H9 (cell line): ENCODE measurements at regions not wholly inside any gene's neighbourhood (a gene's known extent, or its start where the extent isn't known, plus 50 kb on each side); places are given as distances from the start of the nearest gene placed in this dataset.

Experiments
- DNase-seq: peaks from one replicate; pipeline ENCODE4 v3.0.0-alpha.2; 2017
- H2AFZ ChIP-seq: one replicate; pipeline ENCODE4 v1.6.1; 2013; ENCODE audit warnings: mild to moderate bottlenecking, low read length, control low read depth, moderate library complexity
- H2AK5ac ChIP-seq: 2 replicates; pipeline ENCODE4 v1.6.1; 2013; ENCODE audit warnings: low read length, control low read depth, mixed read lengths; ENCODE audit not compliant: insufficient read length
- H2BK120ac ChIP-seq: one replicate; pipeline ENCODE4 v1.6.1; 2013; ENCODE audit warnings: low read depth, mild to moderate bottlenecking, low read length, control low read depth, inconsistent platforms; ENCODE audit not compliant: poor library complexity, severe bottlenecking
- H2BK12ac ChIP-seq: 2 replicates; pipeline ENCODE4 v1.6.1; 2013; ENCODE audit warnings: low read length, control low read depth, mixed read lengths, low read depth; ENCODE audit not compliant: insufficient read length
- H2BK15ac ChIP-seq: 2 replicates; pipeline ENCODE4 v1.6.1; 2013; ENCODE audit warnings: low read depth, low read length, control low read depth
- H2BK20ac ChIP-seq: one replicate; pipeline ENCODE4 v1.6.1; 2013; ENCODE audit warnings: low read depth, mild to moderate bottlenecking, low read length, control low read depth, inconsistent platforms; ENCODE audit not compliant: poor library complexity, severe bottlenecking
- H2BK5ac ChIP-seq: 2 replicates; pipeline ENCODE4 v1.6.1; 2013; ENCODE audit warnings: low read length, control low read depth, mixed read lengths; ENCODE audit not compliant: insufficient read length
- H3K14ac ChIP-seq: 2 replicates; pipeline ENCODE4 v1.6.1; 2013; ENCODE audit warnings: low read length, control low read depth; ENCODE audit not compliant: insufficient read depth
- H3K18ac ChIP-seq: 2 replicates; pipeline ENCODE4 v1.6.1; 2013; ENCODE audit warnings: low read depth, mild to moderate bottlenecking, mixed read lengths, low read length, control low read depth; ENCODE audit not compliant: insufficient read length
- H3K23ac ChIP-seq: 2 replicates; pipeline ENCODE4 v1.6.1; 2013; ENCODE audit warnings: low read length, control low read depth, mixed read lengths, low read depth; ENCODE audit not compliant: insufficient read length
- H3K23me2 ChIP-seq: 2 replicates; pipeline ENCODE4 v1.6.1; 2013; ENCODE audit warnings: low read depth, mild to moderate bottlenecking, mixed read lengths, low read length, control low read depth; ENCODE audit not compliant: insufficient read length, poor library complexity, severe bottlenecking
- H3K27ac ChIP-seq: 2 replicates; pipeline ENCODE4 v1.5.1; 2013; ENCODE audit warnings: low read length, control low read depth, mixed read lengths, low read depth; ENCODE audit not compliant: insufficient read length
- H3K27me3 ChIP-seq: 2 replicates; pipeline ENCODE4 v1.6.1; 2013; ENCODE audit warnings: low read length, control low read depth, inconsistent platforms; ENCODE audit not compliant: insufficient read depth
- H3K4ac ChIP-seq: 2 replicates; pipeline ENCODE4 v1.6.1; 2013; ENCODE audit warnings: low read depth, mild to moderate bottlenecking, control low read depth, inconsistent platforms, low read length, moderate library complexity
- H3K4me1 ChIP-seq: 2 replicates; pipeline ENCODE4 v1.6.1; 2013; ENCODE audit warnings: low read length, control low read depth, inconsistent platforms; ENCODE audit not compliant: insufficient read depth
- H3K4me2 ChIP-seq: 2 replicates; pipeline ENCODE4 v1.6.1; 2013; ENCODE audit warnings: low read length, control low read depth, mixed read lengths; ENCODE audit not compliant: insufficient read length, insufficient read depth
- H3K56ac ChIP-seq: 2 replicates; pipeline ENCODE4 v1.6.1; 2013; ENCODE audit warnings: low read depth, mild to moderate bottlenecking, mixed read lengths, low read length, control low read depth; ENCODE audit not compliant: insufficient read length
- H3K79me1 ChIP-seq: 2 replicates; pipeline ENCODE4 v1.6.1; 2013; ENCODE audit warnings: low read depth, mild to moderate bottlenecking, moderate library complexity, low read length, control low read depth, inconsistent platforms; ENCODE audit not compliant: insufficient read depth, poor library complexity, severe bottlenecking
- H3K79me2 ChIP-seq: 2 replicates; pipeline ENCODE4 v1.6.1; 2013; ENCODE audit warnings: low read length, control low read depth, inconsistent platforms; ENCODE audit not compliant: insufficient read depth
- H3K9ac ChIP-seq: 2 replicates; pipeline ENCODE4 v1.6.1; 2013; ENCODE audit warnings: low read length, control low read depth, mixed read lengths; ENCODE audit not compliant: insufficient read length; ENCODE audit errors: extremely low read depth
- H3K9me3 ChIP-seq: one replicate; pipeline ENCODE4 v1.6.1; 2013; ENCODE audit warnings: low read depth, low read length, inconsistent platforms; ENCODE audit not compliant: control insufficient read depth
- H3T11ph ChIP-seq: one replicate; pipeline ENCODE4 v1.6.1; 2013; ENCODE audit warnings: mild to moderate bottlenecking, low read length, control low read depth, inconsistent platforms
- H4K20me1 ChIP-seq: one replicate; pipeline ENCODE4 v1.6.1; 2013; ENCODE audit not compliant: control insufficient read depth, insufficient read length, insufficient read depth
- H4K5ac ChIP-seq: 2 replicates; pipeline ENCODE4 v1.6.1; 2013; ENCODE audit warnings: low read depth, mild to moderate bottlenecking, mixed read lengths, low read length, control low read depth; ENCODE audit not compliant: insufficient read length
- H4K8ac ChIP-seq: replicated peaks from 2 replicates; pipeline ENCODE4 v1.6.1; 2013; ENCODE audit warnings: low read length, control low read depth, mixed read lengths, low read depth; ENCODE audit not compliant: insufficient read length
- H4K91ac ChIP-seq: 2 replicates; pipeline ENCODE4 v1.6.1; 2013; ENCODE audit warnings: low read depth, mild to moderate bottlenecking, moderate library complexity, mixed read lengths, low read length, control low read depth; ENCODE audit not compliant: insufficient read length
- H3K27ac Mint-ChIP-seq, 3 experiments: 2 replicates in 2 of 3; 3 replicates in 1 of 3; pipeline ENCODE4 v1.8.0; 2020 to 2021; ENCODE audit warnings: mixed read lengths in 3 of 3, mild to moderate bottlenecking in 1 of 3, moderate library complexity in 1 of 3
- H3K27me3 Mint-ChIP-seq: 2 replicates; pipeline ENCODE4 v1.8.0; 2021; ENCODE audit warnings: low read depth, mild to moderate bottlenecking, moderate library complexity, mixed read lengths
- H3K36me3 Mint-ChIP-seq, 3 experiments: 2 replicates in 2 of 3; 3 replicates in 1 of 3; pipeline ENCODE4 v1.8.0; 2020 to 2021; ENCODE audit warnings: low read depth in 3 of 3, mixed read lengths in 3 of 3; ENCODE audit not compliant: insufficient read depth in 1 of 3
- H3K4me1 Mint-ChIP-seq, 2 experiments: 2 replicates each; pipeline ENCODE4 v1.8.0; 2020; ENCODE audit warnings: mixed read lengths in 2 of 2
- H3K4me3 Mint-ChIP-seq, 2 experiments: 2 replicates in 1 of 2; 3 replicates in 1 of 2; pipeline ENCODE4 v1.8.0; 2020 to 2021; ENCODE audit warnings: mild to moderate bottlenecking in 2 of 2, mixed read lengths in 2 of 2, moderate library complexity in 1 of 2
- H3K9me3 Mint-ChIP-seq, 2 experiments: 2 replicates in 1 of 2; 3 replicates in 1 of 2; pipeline ENCODE4 v1.8.0; 2020; ENCODE audit warnings: mild to moderate bottlenecking in 2 of 2, mixed read lengths in 2 of 2, moderate library complexity in 1 of 2
- WGBS: extraction: QIAGEN DNeasy Blood & Tissue Kit; methylation state at CpG from one replicate; pipeline ENCODE4 v1.1.7; 2013; ENCODE audit warnings: missing lambda C conversion rate, low lambda C conversion rate, mixed read lengths; ENCODE audit not compliant: insufficient read length; ENCODE audit errors: extremely low coverage; 5-methylcytosine and 5-hydroxymethylcytosine counted together
- TF ChIP-seq, protein P1 (sequence below): fragments of 200-600 bp; sonication (generic); conservative IDR thresholded peaks from 3 replicates; pipeline ENCODE4 v1.8.0; 2021; ENCODE audit warnings: antibody characterized with exemption, mild to moderate bottlenecking

DNA sequence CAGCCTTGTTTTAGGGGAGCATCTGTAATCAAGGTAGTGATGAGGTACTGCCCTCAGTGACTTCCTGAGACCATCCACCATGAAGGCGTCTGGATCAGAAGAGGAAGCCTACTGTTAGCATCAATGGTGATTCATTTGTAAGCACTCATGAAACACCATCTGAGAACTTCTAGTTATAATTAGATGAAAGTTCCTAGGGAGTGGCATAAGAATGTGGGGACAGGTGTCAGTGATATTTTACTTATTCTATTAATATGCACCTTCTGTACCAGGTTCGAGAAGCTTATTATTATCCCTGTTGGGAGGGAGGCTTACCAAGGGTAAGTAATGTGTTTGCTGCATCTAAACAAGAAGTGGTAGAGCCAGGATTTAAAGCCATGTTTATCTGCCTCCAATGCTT lies 295.8 kb upstream of the TBL1XR1 start:
- Histone ChIP-seq H3K4me1 (no peaks in the 10 kb centered on the region), H3T11ph (no peak overlapping the region), H3K56ac (no peak overlapping the region), H3K14ac (no peak overlapping the region), H4K5ac (no peak overlapping the region), H3K23me2 (no peaks in the 10 kb centered on the region), H4K91ac (no peak overlapping the region), H4K8ac (no peak overlapping the region), H3K27me3 (no peaks in the 10 kb centered on the region), H2AK5ac (no peak overlapping the region), H2BK12ac (no peak overlapping the region), H3K18ac (no peak overlapping the region), H3K79me2 (no peaks in the 10 kb centered on the region), H2BK20ac (no peak overlapping the region), H2AFZ (no peak overlapping the region), H4K20me1 (no peaks in the 10 kb centered on the region), H3K23ac (no peak overlapping the region), H3K4me2 (no peak overlapping the region), H3K9ac (no peak overlapping the region), H3K9me3 (no peaks in the 10 kb centered on the region), H3K4ac (no peak overlapping the region), H3K27ac (no peak overlapping the region), H2BK120ac (no peak overlapping the region), H2BK5ac (no peak overlapping the region), H3K79me1 (no peaks in the 10 kb centered on the region), H2BK15ac (no peak overlapping the region)
- no peaks in the 10 kb centered on the region for H3K27me3 Mint-ChIP-seq
- H3K27ac Mint-ChIP-seq: no peak overlapping the region
- peaks cover 1 to 9% of the 10 kb centered on the region in 2 experiments for H3K4me1 Mint-ChIP-seq
- H3K9me3 Mint-ChIP-seq: no peaks in the 10 kb centered on the region
- TF ChIP-seq, protein P1, sequence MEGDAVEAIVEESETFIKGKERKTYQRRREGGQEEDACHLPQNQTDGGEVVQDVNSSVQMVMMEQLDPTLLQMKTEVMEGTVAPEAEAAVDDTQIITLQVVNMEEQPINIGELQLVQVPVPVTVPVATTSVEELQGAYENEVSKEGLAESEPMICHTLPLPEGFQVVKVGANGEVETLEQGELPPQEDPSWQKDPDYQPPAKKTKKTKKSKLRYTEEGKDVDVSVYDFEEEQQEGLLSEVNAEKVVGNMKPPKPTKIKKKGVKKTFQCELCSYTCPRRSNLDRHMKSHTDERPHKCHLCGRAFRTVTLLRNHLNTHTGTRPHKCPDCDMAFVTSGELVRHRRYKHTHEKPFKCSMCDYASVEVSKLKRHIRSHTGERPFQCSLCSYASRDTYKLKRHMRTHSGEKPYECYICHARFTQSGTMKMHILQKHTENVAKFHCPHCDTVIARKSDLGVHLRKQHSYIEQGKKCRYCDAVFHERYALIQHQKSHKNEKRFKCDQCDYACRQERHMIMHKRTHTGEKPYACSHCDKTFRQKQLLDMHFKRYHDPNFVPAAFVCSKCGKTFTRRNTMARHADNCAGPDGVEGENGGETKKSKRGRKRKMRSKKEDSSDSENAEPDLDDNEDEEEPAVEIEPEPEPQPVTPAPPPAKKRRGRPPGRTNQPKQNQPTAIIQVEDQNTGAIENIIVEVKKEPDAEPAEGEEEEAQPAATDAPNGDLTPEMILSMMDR: no peak
- WGBS: no CpG with 5 or more reads among the region's 2 CpGs
- H3K36me3 Mint-ChIP-seq: no peaks in the 10 kb centered on the region
- no peak for DNase-seq
- no peak overlapping the region for H3K4me3 Mint-ChIP-seq
